ENCODE measurements at regions not wholly inside any gene's neighbourhood (a gene's known extent, or its start where the extent isn't known, plus 50 kb on each side); places are given as distances from the start of the nearest gene placed in this dataset.
"Not testable (repeated sequence)": the region's sequence is repeated elsewhere in the genome, so short reads cannot be mapped to it uniquely, and the experiment has no call there.

DNA sequence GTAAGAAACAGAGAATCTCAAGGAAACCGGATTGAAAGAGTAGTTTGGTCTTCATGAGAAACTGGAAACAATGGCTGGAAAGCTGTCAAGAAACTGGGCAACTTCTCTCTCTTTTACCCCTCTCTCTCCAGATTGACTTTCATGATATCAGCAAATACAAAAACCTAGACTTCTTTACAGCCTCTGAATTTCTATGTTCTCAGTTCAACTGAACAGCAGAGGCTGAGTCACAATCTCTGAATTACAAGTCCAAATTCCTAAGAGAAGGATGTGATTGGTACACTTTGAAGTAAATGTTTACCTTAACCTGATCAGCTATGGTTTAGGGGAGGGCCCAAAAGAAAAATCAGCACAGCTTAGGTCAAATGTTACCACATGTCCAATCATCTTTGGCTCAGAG lies 974.9 kb downstream of the RPA4 start:
- no peak for DNase-seq (ENCODE audit: low read depth)

- no peak for DNase-seq (ENCODE audit: low read depth)
Observed at GRCh38 chrX:97860226-97860625, 976.5 kb downstream of the RPA4 start.

- no peak for DNase-seq (ENCODE audit: low read depth)
Observed at GRCh38 chrX:97863261-97863660, 979.6 kb downstream of the RPA4 start.

GRCh38 chrX:97867266-97867665 lies 983.6 kb downstream of the RPA4 start:
- DNase-seq (ENCODE audit: low read depth) = no peak

DNA sequence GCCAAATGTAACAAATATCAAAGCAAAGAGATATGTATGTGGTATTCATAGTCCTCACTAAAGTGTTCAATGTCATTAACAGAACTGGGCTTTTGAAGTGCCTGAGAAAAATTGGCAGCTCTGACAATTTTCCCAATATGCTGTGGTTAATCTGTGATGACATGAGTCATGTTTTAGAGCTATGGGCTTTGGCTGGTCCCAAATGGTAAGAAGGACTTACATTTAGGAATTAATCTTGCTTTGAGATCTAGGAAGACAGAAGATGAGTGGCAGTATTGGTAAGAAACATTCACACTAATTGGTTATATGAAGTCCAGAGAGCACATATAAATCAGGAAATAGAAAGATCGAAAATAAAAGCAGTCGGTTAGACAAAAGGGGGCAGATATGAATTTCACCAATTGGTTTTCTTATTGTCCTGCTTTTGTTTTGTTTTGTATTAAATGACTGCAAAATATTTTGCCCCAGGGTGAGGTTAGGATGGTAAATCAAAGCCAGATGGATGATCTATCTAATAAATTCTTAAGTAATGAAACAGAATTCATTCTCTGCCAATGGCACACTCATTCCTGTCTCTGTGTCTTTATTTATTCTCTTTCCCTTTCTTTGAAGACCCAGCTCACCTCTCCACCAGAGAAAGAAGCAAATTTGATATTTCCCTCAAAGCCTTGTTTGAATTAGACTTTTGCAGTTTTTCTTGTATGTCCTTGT lies 993.1 kb downstream of the RPA4 start:
- DNase-seq (ENCODE audit: low read depth) = no peak

GRCh38 chrX:97882306-97882705 lies 998.6 kb downstream of the RPA4 start:
- no peak for DNase-seq (ENCODE audit: low read depth)

- DNase-seq (ENCODE audit: low read depth) = no peak
Observed at GRCh38 chrX:97895751-97896150, 1012.0 kb downstream of the RPA4 start.

- no peak for DNase-seq (ENCODE audit: low read depth)
Observed at GRCh38 chrX:97897998-97898397, 1014.3 kb downstream of the RPA4 start.

- no peak for DNase-seq (ENCODE audit: low read depth)
Observed at GRCh38 chrX:97898798-97899197, 1015.1 kb downstream of the RPA4 start.

DNA sequence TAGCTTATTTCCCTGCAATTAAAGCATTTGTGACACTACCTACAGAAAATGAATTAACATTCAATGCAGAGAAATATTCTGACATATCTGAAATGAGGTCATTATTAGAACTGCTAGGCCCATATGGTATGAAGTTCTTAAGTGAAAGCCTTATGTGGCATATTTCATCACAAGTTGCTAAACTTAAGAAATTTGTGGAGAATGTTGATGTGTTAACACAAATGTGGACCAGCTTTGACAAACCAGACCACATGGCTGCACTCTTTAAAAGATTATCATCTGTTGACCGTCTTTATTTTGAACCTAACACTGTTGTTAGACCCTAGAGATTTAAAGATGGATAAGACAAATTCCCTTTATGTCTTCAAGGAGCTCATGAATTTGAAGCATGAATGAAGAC lies 1024.1 kb downstream of the RPA4 start:
- no peak for DNase-seq (ENCODE audit: low read depth)

DNA sequence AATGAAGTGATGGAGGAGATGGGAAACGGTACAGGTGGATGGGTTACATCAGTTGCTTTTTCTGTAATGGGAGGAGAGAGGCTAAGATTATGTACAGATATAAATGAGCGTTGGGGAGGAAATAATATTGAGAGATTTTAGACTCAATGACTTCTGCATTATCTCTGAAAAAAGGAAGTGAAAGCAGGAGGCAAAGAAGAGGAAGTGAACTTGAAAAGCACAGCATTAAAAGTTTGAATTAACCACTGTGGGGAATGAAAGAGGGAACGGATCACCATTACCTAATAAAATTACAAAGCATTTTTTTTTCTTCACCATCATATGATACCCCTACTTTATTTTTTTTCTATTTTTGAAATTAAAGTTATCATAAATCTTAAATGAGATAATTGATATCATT lies 1025.5 kb downstream of the RPA4 start:
- no peak for DNase-seq (ENCODE audit: low read depth)

DNA sequence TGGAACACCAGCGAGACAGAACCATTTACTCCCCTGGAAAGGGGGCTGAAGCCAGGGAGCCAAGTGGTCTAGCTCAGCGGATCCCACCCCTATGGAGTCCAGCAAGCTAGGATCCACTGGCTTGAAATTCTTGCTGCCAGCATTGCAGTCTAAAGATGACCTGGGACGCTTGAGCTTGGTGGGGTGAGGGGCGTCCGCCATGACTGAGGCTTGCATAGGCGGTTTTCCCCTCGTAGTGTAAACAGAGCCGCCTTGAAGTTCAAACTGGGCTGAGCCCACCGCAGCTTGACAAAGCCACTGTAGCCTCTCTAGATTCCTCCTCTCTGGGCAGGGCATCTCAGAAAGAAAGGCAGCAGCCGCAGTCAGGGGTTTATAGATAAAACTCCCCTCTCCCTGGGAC lies 1031.7 kb downstream of the RPA4 start:
- not testable (repeated sequence) for DNase-seq (ENCODE audit: low read depth)

DNA sequence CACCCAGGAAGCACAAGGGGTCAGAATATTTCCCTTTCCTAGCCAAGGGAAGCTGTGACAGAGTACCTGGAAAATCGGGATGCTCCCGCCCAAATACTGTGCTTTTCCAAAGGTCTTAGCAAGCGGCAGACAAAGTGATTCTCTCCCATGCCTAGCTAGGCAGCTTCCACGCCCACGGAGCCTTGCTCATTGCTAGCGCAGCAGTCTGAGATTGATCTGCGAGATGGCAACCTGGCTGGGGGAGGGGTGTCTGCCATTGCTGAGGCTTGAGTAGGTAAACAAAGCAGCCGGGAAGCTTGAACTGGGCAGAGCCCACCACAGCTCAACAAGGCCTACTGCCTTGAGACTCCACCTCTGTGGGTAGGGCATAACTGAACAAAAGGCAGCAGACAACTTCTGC lies 1037.5 kb downstream of the RPA4 start:
- not testable (repeated sequence) for DNase-seq (ENCODE audit: low read depth)

DNA sequence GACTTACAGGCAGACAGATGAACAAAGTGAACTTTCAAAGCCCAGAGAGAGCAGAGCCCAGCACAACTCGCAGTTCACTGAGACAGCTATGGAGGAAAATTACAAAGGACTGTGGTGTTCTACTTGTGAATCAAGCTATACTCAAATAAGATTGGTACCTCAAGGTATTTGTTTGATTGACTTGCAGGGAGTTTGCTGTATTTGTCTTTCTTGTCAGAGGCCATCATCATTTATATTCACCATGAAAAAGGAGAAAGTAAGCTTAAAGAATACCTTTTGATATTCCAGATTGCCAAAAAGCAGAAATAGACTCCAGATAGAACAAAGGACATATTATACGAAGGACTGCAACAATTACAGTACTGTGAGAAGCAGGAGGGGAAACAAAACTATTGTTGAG lies 1047.9 kb downstream of the RPA4 start:
- no peak for DNase-seq (ENCODE audit: low read depth)

DNA sequence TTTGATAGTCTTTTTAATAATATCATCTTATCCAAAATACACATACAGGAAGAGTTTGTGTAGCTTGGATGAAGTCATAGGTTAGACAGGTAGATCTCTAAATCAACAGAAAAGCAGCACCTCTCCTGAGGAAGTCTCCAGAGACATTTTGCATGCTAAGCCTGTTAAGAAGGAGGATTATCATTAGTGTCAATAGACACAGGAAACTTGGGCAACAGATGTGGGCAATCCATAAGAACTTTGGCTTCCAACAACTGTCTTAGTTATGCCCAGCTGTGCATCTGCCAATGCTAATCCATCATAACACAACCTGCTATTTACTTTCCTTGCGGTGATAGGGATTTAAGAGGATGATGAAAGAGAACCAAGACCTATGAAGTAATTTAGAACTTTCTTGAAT lies 1052.6 kb downstream of the RPA4 start:
- DNase-seq (ENCODE audit: low read depth) = no peak

GRCh38 chrX:97938706-97939105 lies 1055.0 kb downstream of the RPA4 start:
- no peak for DNase-seq (ENCODE audit: low read depth)

- DNase-seq (ENCODE audit: low read depth) = no peak
Observed at GRCh38 chrX:97968376-97969163, 1084.9 kb downstream of the RPA4 start.

DNA sequence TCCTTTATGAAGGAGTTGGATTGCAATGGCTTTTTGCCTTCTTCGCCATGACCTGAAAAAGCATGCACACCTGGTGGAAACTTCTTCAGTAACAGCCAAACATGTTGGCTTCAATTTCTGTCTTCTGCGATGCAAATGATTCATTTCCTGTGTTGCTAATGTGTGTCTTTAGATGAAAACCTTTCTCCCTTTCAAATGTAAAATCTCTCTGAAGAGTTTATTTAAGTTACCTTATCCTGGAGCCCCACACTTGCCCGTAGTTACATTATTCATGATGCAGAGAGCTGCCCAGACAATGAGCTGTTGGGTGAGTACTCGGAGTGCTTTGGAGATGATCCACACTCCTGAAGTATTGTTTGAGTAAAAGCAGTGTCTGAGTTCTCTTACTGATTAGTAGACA lies 1100.9 kb downstream of the RPA4 start:
- DNase-seq (ENCODE audit: low read depth) = no peak

GRCh38 chrX:97985096-97985495 lies 1101.4 kb downstream of the RPA4 start:
- DNase-seq (ENCODE audit: low read depth) = no peak

DNA sequence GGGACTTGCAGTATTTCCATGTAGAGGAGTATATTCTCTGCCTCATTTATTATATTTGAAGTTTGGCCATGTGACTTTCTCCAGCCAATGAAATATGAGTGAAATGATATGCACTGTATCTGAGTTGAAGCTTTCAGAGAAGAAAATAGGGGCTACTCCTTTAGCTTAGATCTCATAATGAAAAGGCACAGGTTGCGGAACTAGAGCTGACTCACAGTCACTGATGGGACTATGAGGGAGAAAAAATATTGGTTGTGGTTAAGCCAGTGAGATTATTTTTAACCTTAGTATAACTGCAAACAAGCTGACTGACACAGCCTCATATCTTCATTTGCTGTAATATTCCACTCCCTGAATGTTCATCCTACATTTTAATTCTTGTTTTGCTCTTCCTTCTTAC lies 1104.3 kb downstream of the RPA4 start:
- no peak for DNase-seq (ENCODE audit: low read depth)

DNA sequence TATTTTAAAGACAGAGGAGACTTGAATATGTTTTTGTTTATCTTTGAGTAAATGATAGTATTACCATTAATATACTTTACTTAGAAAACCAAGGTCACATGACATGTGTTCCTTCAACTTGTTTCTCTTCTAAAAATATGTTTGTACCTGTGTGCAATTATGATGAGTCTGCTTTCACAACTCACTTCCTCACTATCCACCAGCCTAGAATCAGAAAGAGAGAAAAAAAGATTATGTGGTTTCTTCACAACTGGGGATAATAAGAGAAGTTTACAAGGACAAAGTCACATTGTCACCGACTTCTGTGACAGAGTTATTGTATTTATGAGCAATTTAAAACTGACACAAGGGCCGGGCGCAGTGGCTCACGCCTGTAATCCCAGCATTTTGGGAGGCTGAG lies 1112.1 kb downstream of the RPA4 start:
- no peak for DNase-seq (ENCODE audit: low read depth)

DNA sequence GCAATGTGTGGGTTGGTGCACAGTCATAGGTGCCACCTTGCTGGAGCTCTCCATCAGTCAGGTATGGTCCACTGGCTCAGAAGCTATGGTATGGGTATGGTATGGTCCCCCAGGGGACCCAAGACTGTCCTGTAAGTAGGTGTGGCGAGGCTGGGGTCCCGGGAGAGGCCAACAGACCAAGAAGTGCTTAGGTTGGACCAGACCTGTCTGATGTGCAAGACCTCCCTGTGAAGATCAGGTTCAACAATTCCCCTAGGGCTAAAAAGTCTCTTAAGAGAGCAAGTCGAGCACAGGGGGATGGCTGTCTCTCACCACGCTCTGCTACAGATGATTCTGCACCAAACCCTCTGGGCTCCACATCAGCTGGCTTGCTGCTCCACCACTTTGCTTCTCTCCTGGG lies 1145.0 kb downstream of the RPA4 start:
- no peak for DNase-seq (ENCODE audit: low read depth)

GRCh38 chrX:98029861-98030260 lies 1146.2 kb downstream of the RPA4 start:
- DNase-seq (ENCODE audit: low read depth) = no peak

DNA sequence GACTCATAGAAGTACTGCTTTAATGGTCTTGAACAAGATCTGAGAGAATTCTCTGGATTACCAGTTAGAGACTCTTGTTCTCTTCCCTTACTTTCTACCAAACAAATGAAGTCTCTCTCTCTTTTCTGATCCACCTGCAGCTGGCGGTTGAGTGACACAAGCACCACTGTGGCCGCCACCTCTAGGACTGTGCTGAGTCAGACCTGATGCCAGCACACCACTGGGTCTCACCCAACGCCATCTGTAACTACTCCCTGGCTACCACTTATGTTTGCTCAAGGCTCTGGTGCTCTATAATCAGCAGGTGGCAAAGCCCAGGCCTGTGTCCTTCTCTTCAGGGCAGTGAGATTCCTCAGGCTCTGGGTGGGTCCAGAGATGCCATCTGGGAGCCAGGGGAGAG lies 1173.5 kb downstream of the RPA4 start:
- no peak for DNase-seq (ENCODE audit: low read depth)
